DMS53 treated with DMSO at 0.1 percent for 48 hours (cell line): ENCODE measurements at regions not wholly inside any gene's neighbourhood (a gene's known extent, or its start where the extent isn't known, plus 50 kb on each side); places are given as distances from the start of the nearest gene placed in this dataset.
"Not testable (repeated sequence)": the region's sequence is repeated elsewhere in the genome, so short reads cannot be mapped to it uniquely, and the experiment has no call there.

ENCODE experiments used
- DNase-seq: peaks from one replicate; lab custom pipeline; 2025; ENCODE audit not compliant: unreplicated experiment; lab: John Stamatoyannopoulos, UW

- not testable (repeated sequence) for DNase-seq
Observed at GRCh38 chr10:60523371-60523770, 133.7 kb upstream of the ANK3 start.

GRCh38 chr10:60522617-60523016, 132.9 kb upstream of the ANK3 start:
- no peak for DNase-seq

- no peak for DNase-seq
Observed at GRCh38 chr10:60521974-60522405, 132.3 kb upstream of the ANK3 start.

- no peak for DNase-seq
Observed at GRCh38 chr10:60518745-60519144, 129.1 kb upstream of the ANK3 start.

- no peak for DNase-seq
Observed at GRCh38 chr10:60517805-60518204, 128.1 kb upstream of the ANK3 start.

- DNase-seq = no peak
Observed at GRCh38 chr10:60513281-60513680, 123.6 kb upstream of the ANK3 start.

GRCh38 chr10:60511477-60512229, 122.0 kb upstream of the ANK3 start:
- no peak for DNase-seq

- no peak for DNase-seq
Observed at GRCh38 chr10:60508831-60509230, 119.2 kb upstream of the ANK3 start.

- DNase-seq = no peak
Observed at GRCh38 chr10:60508037-60508436, 118.4 kb upstream of the ANK3 start.

- DNase-seq = no peak
Observed at GRCh38 chr10:60502621-60503020, 112.9 kb upstream of the ANK3 start.

- DNase-seq = no peak
Observed at GRCh38 chr10:60498985-60499384, 109.3 kb upstream of the ANK3 start.

- DNase-seq = no peak
Observed at GRCh38 chr10:60497364-60497763, 107.7 kb upstream of the ANK3 start.

- no peak for DNase-seq
Observed at GRCh38 chr10:60496181-60496580, 106.5 kb upstream of the ANK3 start.

GRCh38 chr10:60495338-60496055, 105.8 kb upstream of the ANK3 start:
- DNase-seq = no peak

GRCh38 chr10:60494774-60495173, 105.1 kb upstream of the ANK3 start:
- no peak for DNase-seq

- no peak for DNase-seq
Observed at GRCh38 chr10:60491162-60491561, 101.5 kb upstream of the ANK3 start.

- DNase-seq = no peak
Observed at GRCh38 chr10:60490013-60490412, 100.3 kb upstream of the ANK3 start.

GRCh38 chr10:60488111-60488669, 98.5 kb upstream of the ANK3 start:
- DNase-seq = no peak

- no peak for DNase-seq
Observed at GRCh38 chr10:60487543-60487942, 97.9 kb upstream of the ANK3 start.

GRCh38 chr10:60485025-60485424, 95.3 kb upstream of the ANK3 start:
- no peak for DNase-seq

- no peak for DNase-seq
Observed at GRCh38 chr10:60480865-60481563, 91.3 kb upstream of the ANK3 start.
